CD14-positive monocyte (primary cell): ENCODE measurements at regions not wholly inside any gene's neighbourhood (a gene's known extent, or its start where the extent isn't known, plus 50 kb on each side); places are given as distances from the start of the nearest gene placed in this dataset.

ENCODE experiments used
- DNase-seq, 3 donors: peaks; one replicate each; pipeline ENCODE4 v3.0.0-alpha.2; 2011 to 2022
- H2AFZ ChIP-seq: 2 replicates; pipeline ENCODE4 v1.6.0; 2012; ENCODE audit warnings: mild to moderate bottlenecking, low read depth, low read length, inconsistent platforms; ENCODE audit not compliant: insufficient read depth, poor library complexity, severe bottlenecking
- H3K27ac ChIP-seq, 2 donors: 1 replicate in 1 of 2; 2 replicates in 1 of 2; pipeline ENCODE4 v1.5.1; 2012 to 2013; ENCODE audit warnings: low read length in 2 of 2, control low read depth in 1 of 2, inconsistent platforms in 1 of 2, low read depth in 1 of 2, mild to moderate bottlenecking in 1 of 2
- H3K27me3 ChIP-seq, 2 donors: one replicate each; pipeline versions ENCODE4 v1.6.0 to v1.6.1; 2011 to 2013; ENCODE audit warnings: low read length in 2 of 2; ENCODE audit not compliant: control insufficient read depth in 2 of 2, insufficient read depth in 2 of 2
- H3K36me3 ChIP-seq, 2 donors: replicated peaks in 1 of 2; 1 replicate in 1 of 2; 2 replicates in 1 of 2; pipeline versions ENCODE4 v1.5.1 to v1.6.1; 2012 to 2013; ENCODE audit warnings: low read length in 2 of 2, control low read depth in 1 of 2, inconsistent platforms in 1 of 2, mild to moderate bottlenecking in 1 of 2; ENCODE audit not compliant: insufficient read depth in 2 of 2, control insufficient read depth in 1 of 2
- H3K4me1 ChIP-seq, 2 donors: 1 replicate in 1 of 2; 2 replicates in 1 of 2; pipeline versions ENCODE4 v1.5.1 to v1.6.1; 2012 to 2013; ENCODE audit warnings: low read length in 2 of 2, control low read depth in 1 of 2, inconsistent platforms in 1 of 2, mild to moderate bottlenecking in 1 of 2, moderate library complexity in 1 of 2; ENCODE audit not compliant: insufficient read depth in 2 of 2, control insufficient read depth in 1 of 2
- H3K4me2 ChIP-seq: replicated peaks from 2 replicates; pipeline ENCODE3; 2012; ENCODE audit warnings: low read length, moderate library complexity, mild to moderate bottlenecking; ENCODE audit not compliant: poor library complexity, severe bottlenecking; ENCODE audit errors: extremely low read depth
- H3K4me3 ChIP-seq, 3 experiments: fragments of 200-600 bp in 1 of 3; sonication (generic) in 1 of 3; replicated peaks in 1 of 3; 1 replicate in 2 of 3; 2 replicates in 1 of 3; pipeline ENCODE4 v1.5.1; 2011 to 2013; ENCODE audit warnings: low read length in 3 of 3, mild to moderate bottlenecking in 3 of 3, control low read depth in 2 of 3, low read depth in 2 of 3, inconsistent platforms in 1 of 3, moderate library complexity in 1 of 3
- H3K79me2 ChIP-seq: 2 replicates; pipeline ENCODE4 v1.6.0; 2012; ENCODE audit warnings: mild to moderate bottlenecking, control low read depth, inconsistent platforms, low read length, moderate library complexity; ENCODE audit not compliant: insufficient read depth
- H3K9ac ChIP-seq: 2 replicates; pipeline ENCODE4 v1.6.0; 2017; ENCODE audit warnings: low read length, mild to moderate bottlenecking; ENCODE audit not compliant: insufficient read depth, poor library complexity, severe bottlenecking
- H3K9me3 ChIP-seq, 2 donors: replicated peaks in 1 of 2; 1 replicate in 1 of 2; 2 replicates in 1 of 2; pipeline versions ENCODE4 v1.5.1 to v1.6.1; 2012 to 2013; ENCODE audit warnings: low read length in 2 of 2, control low read depth in 1 of 2; ENCODE audit not compliant: control insufficient read depth in 1 of 2, insufficient read depth in 1 of 2
- H4K20me1 ChIP-seq: 2 replicates; pipeline ENCODE4 v1.6.0; 2012; ENCODE audit warnings: mild to moderate bottlenecking, low read length, control low read depth, moderate library complexity; ENCODE audit not compliant: insufficient read depth
- H3K27ac Mint-ChIP-seq, 7 donors: one replicate each; pipeline ENCODE4 v1.8.0; 2020; ENCODE audit warnings: mild to moderate bottlenecking in 7 of 7, mixed read lengths in 7 of 7, moderate library complexity in 6 of 7, inconsistent platforms in 2 of 7
- H3K27me3 Mint-ChIP-seq, 3 donors: one replicate each; pipeline ENCODE4 v1.8.0; 2021 to 2022; ENCODE audit warnings: low read depth in 3 of 3, mild to moderate bottlenecking in 3 of 3, mixed read lengths in 3 of 3, moderate library complexity in 3 of 3, inconsistent platforms in 1 of 3
- H3K36me3 Mint-ChIP-seq, 2 donors: one replicate each; pipeline ENCODE4 v1.8.0; 2020; ENCODE audit warnings: mixed read lengths in 2 of 2, inconsistent platforms in 1 of 2, mild to moderate bottlenecking in 1 of 2
- H3K4me1 Mint-ChIP-seq: one replicate; pipeline ENCODE4 v1.8.0; 2020; ENCODE audit warnings: mild to moderate bottlenecking, mixed read lengths
- H3K4me3 Mint-ChIP-seq, 2 donors: one replicate each; pipeline ENCODE4 v1.8.0; 2020; ENCODE audit warnings: mild to moderate bottlenecking in 2 of 2, mixed read lengths in 2 of 2, moderate library complexity in 1 of 2
- H3K9me3 Mint-ChIP-seq, 7 donors: one replicate each; pipeline ENCODE4 v1.8.0; 2020 to 2022; ENCODE audit warnings: mixed read lengths in 7 of 7, mild to moderate bottlenecking in 6 of 7, moderate library complexity in 6 of 7, inconsistent platforms in 2 of 7
- WGBS: methylation state at CpG from one replicate; pipeline ENCODE4 v1.1.5; 2013; ENCODE audit warnings: missing lambda C conversion rate; ENCODE audit not compliant: insufficient coverage; 5-methylcytosine and 5-hydroxymethylcytosine counted together
- intact Hi-C, 2 donors: fragments of 100-400 bp; cut with micrococcal nuclease; formaldehyde crosslinking; loops; one replicate each; pipeline versions ENCODE4 v1.15.0 to v1.15.1; 2023
- TF ChIP-seq, protein P1 (sequence below): fragments of 200-600 bp; IDR thresholded peaks from one replicate; pipeline ENCODE4 v1.8.0; 2022; ENCODE audit warnings: antibody characterized with exemption, mild to moderate bottlenecking

- WGBS = no CpG with 5 or more reads among the region's 1 CpG
- no peaks in the 10 kb centered on the region for H4K20me1 ChIP-seq
- Mint-ChIP-seq H3K36me3 (no peaks in the 10 kb centered on the region), H3K4me1 (no peaks in the 10 kb centered on the region), H3K27ac (no peak overlapping the region), H3K9me3 (peaks cover 0 to 12% (median 7%) of the 10 kb centered on the region in 7 donors), H3K27me3 (peaks cover 0 to 1% (median 0%) of the 10 kb centered on the region in 3 donors), H3K4me3 (no peak overlapping the region)
- no peak overlapping the region for H2AFZ ChIP-seq
- no peaks in the 10 kb centered on the region for H3K4me1 ChIP-seq
- no peak overlapping the region for H3K4me2 ChIP-seq
- no peak for DNase-seq
- H3K9me3 ChIP-seq = no peaks in the 10 kb centered on the region
- no peaks in the 10 kb centered on the region for H3K27me3 ChIP-seq
- H3K36me3 ChIP-seq = no peaks in the 10 kb centered on the region
- H3K4me3 ChIP-seq = no peak overlapping the region
- TF ChIP-seq, protein P1, sequence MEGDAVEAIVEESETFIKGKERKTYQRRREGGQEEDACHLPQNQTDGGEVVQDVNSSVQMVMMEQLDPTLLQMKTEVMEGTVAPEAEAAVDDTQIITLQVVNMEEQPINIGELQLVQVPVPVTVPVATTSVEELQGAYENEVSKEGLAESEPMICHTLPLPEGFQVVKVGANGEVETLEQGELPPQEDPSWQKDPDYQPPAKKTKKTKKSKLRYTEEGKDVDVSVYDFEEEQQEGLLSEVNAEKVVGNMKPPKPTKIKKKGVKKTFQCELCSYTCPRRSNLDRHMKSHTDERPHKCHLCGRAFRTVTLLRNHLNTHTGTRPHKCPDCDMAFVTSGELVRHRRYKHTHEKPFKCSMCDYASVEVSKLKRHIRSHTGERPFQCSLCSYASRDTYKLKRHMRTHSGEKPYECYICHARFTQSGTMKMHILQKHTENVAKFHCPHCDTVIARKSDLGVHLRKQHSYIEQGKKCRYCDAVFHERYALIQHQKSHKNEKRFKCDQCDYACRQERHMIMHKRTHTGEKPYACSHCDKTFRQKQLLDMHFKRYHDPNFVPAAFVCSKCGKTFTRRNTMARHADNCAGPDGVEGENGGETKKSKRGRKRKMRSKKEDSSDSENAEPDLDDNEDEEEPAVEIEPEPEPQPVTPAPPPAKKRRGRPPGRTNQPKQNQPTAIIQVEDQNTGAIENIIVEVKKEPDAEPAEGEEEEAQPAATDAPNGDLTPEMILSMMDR = no peak
- H3K79me2 ChIP-seq = no peaks in the 10 kb centered on the region
- intact Hi-C loops = no loop called here
- no peak overlapping the region for H3K9ac ChIP-seq
- no peak overlapping the region for H3K27ac ChIP-seq
These were observed 183.2 kb downstream of the FGFR2 start for GRCh38 chr10:121415063-121415399.

- intact Hi-C loops = no loop called here
- Histone ChIP-seq H3K9ac (no peak overlapping the region), H3K79me2 (no peaks in the 10 kb centered on the region), H3K27me3 (no peaks in the 10 kb centered on the region), H3K36me3 (no peaks in the 10 kb centered on the region), H3K27ac (no peak overlapping the region), H3K4me1 (no peaks in the 10 kb centered on the region), H2AFZ (no peak overlapping the region), H3K4me3 (no peak overlapping the region), H4K20me1 (no peaks in the 10 kb centered on the region), H3K4me2 (no peak overlapping the region), H3K9me3 (no peaks in the 10 kb centered on the region)
- Mint-ChIP-seq H3K27ac (no peak overlapping the region), H3K9me3 (peaks cover 0 to 11% (median 9%) of the 10 kb centered on the region in 7 donors), H3K4me3 (no peak overlapping the region), H3K36me3 (no peaks in the 10 kb centered on the region), H3K4me1 (no peaks in the 10 kb centered on the region), H3K27me3 (peaks cover 0 to 1% (median 0%) of the 10 kb centered on the region in 3 donors)
- no peak for DNase-seq
- TF ChIP-seq, protein P1 = no peak
- 100% methylated on average over 1 of the region's 1 CpG for WGBS
These were observed 182.2 kb downstream of the FGFR2 start for GRCh38 chr10:121416071-121416470.
